ENCODE measurements at regions not wholly inside any gene's neighbourhood (a gene's known extent, or its start where the extent isn't known, plus 50 kb on each side); places are given as distances from the start of the nearest gene placed in this dataset.

- no peak for DNase-seq (ENCODE audit: low spot score)
- TF ChIP-seq, protein P1, sequence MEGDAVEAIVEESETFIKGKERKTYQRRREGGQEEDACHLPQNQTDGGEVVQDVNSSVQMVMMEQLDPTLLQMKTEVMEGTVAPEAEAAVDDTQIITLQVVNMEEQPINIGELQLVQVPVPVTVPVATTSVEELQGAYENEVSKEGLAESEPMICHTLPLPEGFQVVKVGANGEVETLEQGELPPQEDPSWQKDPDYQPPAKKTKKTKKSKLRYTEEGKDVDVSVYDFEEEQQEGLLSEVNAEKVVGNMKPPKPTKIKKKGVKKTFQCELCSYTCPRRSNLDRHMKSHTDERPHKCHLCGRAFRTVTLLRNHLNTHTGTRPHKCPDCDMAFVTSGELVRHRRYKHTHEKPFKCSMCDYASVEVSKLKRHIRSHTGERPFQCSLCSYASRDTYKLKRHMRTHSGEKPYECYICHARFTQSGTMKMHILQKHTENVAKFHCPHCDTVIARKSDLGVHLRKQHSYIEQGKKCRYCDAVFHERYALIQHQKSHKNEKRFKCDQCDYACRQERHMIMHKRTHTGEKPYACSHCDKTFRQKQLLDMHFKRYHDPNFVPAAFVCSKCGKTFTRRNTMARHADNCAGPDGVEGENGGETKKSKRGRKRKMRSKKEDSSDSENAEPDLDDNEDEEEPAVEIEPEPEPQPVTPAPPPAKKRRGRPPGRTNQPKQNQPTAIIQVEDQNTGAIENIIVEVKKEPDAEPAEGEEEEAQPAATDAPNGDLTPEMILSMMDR (conservative IDR thresholded peaks at IDR 0.05; ENCODE audit: low read depth), result no peak
- ChIA-PET POLR2A (ENCODE audit: low non-redundant PET) (no interaction called here), CTCF (interaction anchor here (0.6 kb wide), 3 partner anchors 28 to 495 kb away, joined by 3 to 4 read pairs (median 3); no protein-coding TSS in a partner anchor)
- H3K27ac ChIP-seq, result no peak overlapping the region
Measured at GRCh38 chr6:105882828-105883227, 203.3 kb upstream of the PRDM1 start.

- POLR2A ChIA-PET (ENCODE audit: low non-redundant PET), result no interaction called here
- CTCF ChIA-PET, result interaction anchor here (0.6 to 0.7 kb wide), 2 partner anchors 28 to 1301 kb away, joined by 3 to 4 read pairs; no protein-coding TSS in a partner anchor
- TF ChIP-seq, protein P1 (conservative IDR thresholded peaks at IDR 0.05; ENCODE audit: low read depth), result no peak
- DNase-seq (ENCODE audit: low spot score), result no peak
- H3K27ac ChIP-seq, result no peak overlapping the region
Measured at GRCh38 chr6:105882121-105882803, 203.9 kb upstream of the PRDM1 start.

GRCh38 chr6:105881608-105882007, 204.5 kb upstream of the PRDM1 start:
- no peak for DNase-seq (ENCODE audit: low spot score)
- POLR2A ChIA-PET (ENCODE audit: low non-redundant PET), result no interaction called here
- TF ChIP-seq, protein P1 (conservative IDR thresholded peaks at IDR 0.05; ENCODE audit: low read depth), result no peak
- H3K27ac ChIP-seq, result no peak overlapping the region
- CTCF ChIA-PET, result no interaction called here

DNA sequence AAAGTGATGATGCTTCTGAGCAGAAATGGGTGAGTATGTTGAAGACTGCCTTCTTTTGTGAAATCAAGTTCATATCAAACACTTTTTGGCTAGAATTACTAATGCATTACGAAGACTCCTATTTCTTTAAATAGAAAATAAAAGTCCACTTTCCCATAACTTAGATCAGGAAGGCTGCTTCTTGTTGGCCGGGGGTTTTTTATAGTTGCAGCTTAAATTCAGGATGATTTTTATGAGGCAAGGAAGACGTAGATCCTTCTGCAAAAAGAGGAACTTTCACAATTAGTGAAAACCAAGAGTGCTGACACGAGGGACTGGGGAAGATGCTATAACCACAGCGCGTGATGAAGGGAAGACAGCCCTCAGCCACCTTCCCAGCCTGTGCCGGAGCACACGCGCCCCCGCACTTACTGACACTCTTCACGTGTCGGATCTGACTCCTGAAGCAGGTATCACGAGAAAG, 206.1 kb upstream of the PRDM1 start:
- TF ChIP-seq, protein P1 (conservative IDR thresholded peaks at IDR 0.05; ENCODE audit: low read depth), result no peak
- no peak overlapping the region for H3K27ac ChIP-seq
- no peak for DNase-seq (ENCODE audit: low spot score)
- CTCF ChIA-PET, result no interaction called here
- POLR2A ChIA-PET (ENCODE audit: low non-redundant PET), result no interaction called here

DNA sequence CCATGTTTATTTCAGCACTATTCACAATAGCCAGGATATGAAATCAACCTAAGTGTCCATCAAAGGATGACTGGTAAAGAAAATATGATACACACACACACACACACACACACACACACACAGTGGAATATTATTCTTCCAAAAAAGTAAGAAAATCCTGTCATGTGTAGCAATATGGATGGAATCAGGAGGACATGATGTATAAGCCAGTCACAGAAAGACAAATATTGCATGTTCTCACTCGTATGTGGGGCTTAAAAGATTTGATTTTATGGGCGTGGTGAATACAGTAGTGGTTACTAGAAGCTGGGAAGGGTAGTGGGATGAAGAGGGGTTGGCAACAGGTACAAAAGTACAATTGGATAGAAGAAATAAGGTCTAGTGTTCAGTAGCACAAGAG, 207.0 kb upstream of the PRDM1 start:
- TF ChIP-seq, protein P1 (conservative IDR thresholded peaks at IDR 0.05; ENCODE audit: low read depth), result no peak
- no peak overlapping the region for H3K27ac ChIP-seq
- no peak for DNase-seq (ENCODE audit: low spot score)
- POLR2A ChIA-PET (ENCODE audit: low non-redundant PET), result no interaction called here
- CTCF ChIA-PET, result no interaction called here

DNA sequence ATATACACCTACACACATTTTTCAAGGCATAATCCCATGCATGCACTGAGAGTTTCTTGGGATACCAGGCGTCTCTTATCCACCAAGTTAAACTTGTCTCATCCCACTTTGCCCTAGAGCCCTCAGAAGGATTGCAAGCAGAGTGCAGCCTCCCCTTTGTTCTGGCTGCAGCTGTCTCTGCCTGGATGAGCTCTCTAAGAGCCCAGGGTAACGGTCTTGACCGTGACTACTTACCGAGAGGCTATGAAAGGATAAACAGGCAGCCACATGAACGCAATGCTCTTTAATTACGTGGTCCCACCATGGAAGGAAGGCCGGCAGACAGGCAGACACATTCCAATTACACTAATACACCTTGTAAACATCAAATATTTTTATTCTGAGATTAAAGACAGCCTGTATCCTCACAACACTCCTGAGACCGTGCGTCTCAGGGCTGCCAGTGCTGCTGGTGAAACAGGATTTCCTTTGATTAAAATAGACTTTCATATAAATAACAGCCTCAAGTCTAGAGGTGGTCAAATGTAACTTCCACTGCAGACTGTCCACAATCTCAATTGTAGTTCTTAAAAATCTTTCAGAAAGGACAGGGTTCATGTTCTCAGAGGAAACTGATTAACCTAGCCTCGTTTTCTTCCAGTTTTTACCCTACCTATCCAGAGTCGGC, 210.0 kb upstream of the PRDM1 start:
- ChIA-PET POLR2A (ENCODE audit: low non-redundant PET) (no interaction called here), CTCF (no interaction called here)
- H3K27ac ChIP-seq, result no peak overlapping the region
- DNase-seq (ENCODE audit: low spot score), result no peak
- TF ChIP-seq, protein P1 (conservative IDR thresholded peaks at IDR 0.05; ENCODE audit: low read depth), result no peak
